Loucy (cell line): ENCODE measurements at regions not wholly inside any gene's neighbourhood (a gene's known extent, or its start where the extent isn't known, plus 50 kb on each side); places are given as distances from the start of the nearest gene placed in this dataset.
A peak's percentile ranks its signal among the peaks of the same experiment; 100 is the strongest.

ENCODE experiments used
- H2AFZ ChIP-seq: fragments of 200-600 bp; sonication (generic); 2 replicates; pipeline ENCODE4 v1.6.0; 2016; ENCODE audit warnings: antibody characterized with exemption, mild to moderate bottlenecking, low read length, moderate library complexity
- H3F3A ChIP-seq: fragments of 200-600 bp; 2 replicates; pipeline ENCODE4 v1.6.0; 2016; ENCODE audit warnings: antibody characterized with exemption, low read depth, mild to moderate bottlenecking
- H3K27me3 ChIP-seq: fragments of 200-600 bp; sonication (generic); 2 replicates; pipeline ENCODE4 v1.6.1; 2014; ENCODE audit warnings: low read length, mild to moderate bottlenecking; ENCODE audit not compliant: insufficient read depth, poor library complexity, severe bottlenecking
- H3K36me3 ChIP-seq: fragments of 200-600 bp; sonication (generic); 2 replicates; pipeline ENCODE4 v1.6.1; 2016; ENCODE audit warnings: low read length; ENCODE audit not compliant: insufficient read depth
- H3K4me1 ChIP-seq: fragments of 200-600 bp; sonication (generic); 2 replicates; pipeline ENCODE4 v1.5.1; 2014; ENCODE audit warnings: low read length, mild to moderate bottlenecking; ENCODE audit not compliant: insufficient read depth, poor library complexity, severe bottlenecking
- H3K4me2 ChIP-seq: fragments of 200-600 bp; sonication (generic); 2 replicates; pipeline ENCODE4 v1.6.0; 2014; ENCODE audit warnings: antibody characterized with exemption, low read length, low read depth, mild to moderate bottlenecking; ENCODE audit not compliant: poor library complexity, severe bottlenecking
- H3K4me3 ChIP-seq: fragments of 200-600 bp; sonication (generic); 2 replicates; pipeline ENCODE4 v1.5.1; 2014; ENCODE audit warnings: low read length, mild to moderate bottlenecking, mixed read lengths; ENCODE audit not compliant: poor library complexity, severe bottlenecking
- H3K79me2 ChIP-seq: fragments of 200-600 bp; sonication (generic); 2 replicates; pipeline ENCODE4 v1.6.1; 2014; ENCODE audit warnings: low read length; ENCODE audit not compliant: insufficient read depth
- H3K9ac ChIP-seq: fragments of 200-600 bp; sonication (generic); 2 replicates; pipeline ENCODE4 v1.6.0; 2014; ENCODE audit warnings: mild to moderate bottlenecking, low read depth, low read length, moderate library complexity; ENCODE audit not compliant: poor library complexity, severe bottlenecking
- H3K9me2 ChIP-seq: fragments of 200-600 bp; sonication (generic); replicated peaks from 2 replicates; pipeline ENCODE4 v1.6.1; 2016; ENCODE audit warnings: low read depth, low read length, mixed read lengths
- H3K9me3 ChIP-seq: fragments of 200-600 bp; sonication (generic); 2 replicates; pipeline ENCODE4 v1.6.1; 2014; ENCODE audit warnings: mild to moderate bottlenecking, antibody characterized with exemption, low read length, low read depth; ENCODE audit not compliant: insufficient read depth
- H4K20me1 ChIP-seq: fragments of 200-600 bp; sonication (generic); 2 replicates; pipeline ENCODE4 v1.6.0; 2014; ENCODE audit warnings: antibody characterized with exemption, low read length, mild to moderate bottlenecking; ENCODE audit not compliant: insufficient read depth, poor library complexity, severe bottlenecking
- EZH2phosphoT487 ChIP-seq: fragments of 200-600 bp; IDR thresholded peaks from 2 replicates; pipeline ENCODE4 v1.6.1; 2018; ENCODE audit warnings: antibody characterized with exemption, mild to moderate bottlenecking, moderate library complexity, borderline replicate concordance
- TF ChIP-seq, protein P1 (sequence below): fragments of 200-600 bp; sonication (generic); conservative IDR thresholded peaks from 2 replicates; pipeline ENCODE4 v1.5.1; 2014; ENCODE audit warnings: mild to moderate bottlenecking, antibody characterized with exemption, low read length

DNA sequence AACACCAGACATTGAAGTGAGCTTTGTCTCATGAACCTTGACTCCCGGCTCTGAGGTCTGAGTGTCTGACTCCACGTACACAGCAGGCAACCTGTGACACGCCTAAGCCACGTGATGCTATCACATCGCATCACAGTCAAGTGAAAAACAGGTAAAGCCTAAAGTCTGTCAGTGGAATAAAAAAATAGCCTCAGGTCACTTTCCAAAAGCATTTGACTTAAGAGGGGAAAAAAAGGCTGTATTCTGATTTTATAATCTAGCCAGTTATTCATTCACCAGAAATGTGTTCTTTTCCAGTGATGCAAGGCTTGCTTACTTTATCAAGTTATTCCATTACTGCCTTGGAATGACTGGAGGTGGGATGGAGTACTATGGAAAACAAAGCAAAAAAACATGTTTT, 163.2 kb upstream of the HMCN1 start:
- Histone ChIP-seq H3K27me3 (no peaks in the 10 kb centered on the region), H3K4me2 (no peak overlapping the region), H3K36me3 (no peaks in the 10 kb centered on the region), H3F3A (no peaks in the 10 kb centered on the region), H3K9me3 (no peaks in the 10 kb centered on the region), H3K9me2 (no peaks in the 10 kb centered on the region), H3K9ac (no peak overlapping the region), H3K79me2 (no peaks in the 10 kb centered on the region), H2AFZ (no peak overlapping the region), H3K4me3 (no peak overlapping the region), H4K20me1 (no peaks in the 10 kb centered on the region), H3K4me1 (peaks cover 59% of the 10 kb centered on the region)
- TF ChIP-seq EZH2phosphoT487 = no peak
- TF ChIP-seq, protein P1, sequence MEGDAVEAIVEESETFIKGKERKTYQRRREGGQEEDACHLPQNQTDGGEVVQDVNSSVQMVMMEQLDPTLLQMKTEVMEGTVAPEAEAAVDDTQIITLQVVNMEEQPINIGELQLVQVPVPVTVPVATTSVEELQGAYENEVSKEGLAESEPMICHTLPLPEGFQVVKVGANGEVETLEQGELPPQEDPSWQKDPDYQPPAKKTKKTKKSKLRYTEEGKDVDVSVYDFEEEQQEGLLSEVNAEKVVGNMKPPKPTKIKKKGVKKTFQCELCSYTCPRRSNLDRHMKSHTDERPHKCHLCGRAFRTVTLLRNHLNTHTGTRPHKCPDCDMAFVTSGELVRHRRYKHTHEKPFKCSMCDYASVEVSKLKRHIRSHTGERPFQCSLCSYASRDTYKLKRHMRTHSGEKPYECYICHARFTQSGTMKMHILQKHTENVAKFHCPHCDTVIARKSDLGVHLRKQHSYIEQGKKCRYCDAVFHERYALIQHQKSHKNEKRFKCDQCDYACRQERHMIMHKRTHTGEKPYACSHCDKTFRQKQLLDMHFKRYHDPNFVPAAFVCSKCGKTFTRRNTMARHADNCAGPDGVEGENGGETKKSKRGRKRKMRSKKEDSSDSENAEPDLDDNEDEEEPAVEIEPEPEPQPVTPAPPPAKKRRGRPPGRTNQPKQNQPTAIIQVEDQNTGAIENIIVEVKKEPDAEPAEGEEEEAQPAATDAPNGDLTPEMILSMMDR = no peak

DNA sequence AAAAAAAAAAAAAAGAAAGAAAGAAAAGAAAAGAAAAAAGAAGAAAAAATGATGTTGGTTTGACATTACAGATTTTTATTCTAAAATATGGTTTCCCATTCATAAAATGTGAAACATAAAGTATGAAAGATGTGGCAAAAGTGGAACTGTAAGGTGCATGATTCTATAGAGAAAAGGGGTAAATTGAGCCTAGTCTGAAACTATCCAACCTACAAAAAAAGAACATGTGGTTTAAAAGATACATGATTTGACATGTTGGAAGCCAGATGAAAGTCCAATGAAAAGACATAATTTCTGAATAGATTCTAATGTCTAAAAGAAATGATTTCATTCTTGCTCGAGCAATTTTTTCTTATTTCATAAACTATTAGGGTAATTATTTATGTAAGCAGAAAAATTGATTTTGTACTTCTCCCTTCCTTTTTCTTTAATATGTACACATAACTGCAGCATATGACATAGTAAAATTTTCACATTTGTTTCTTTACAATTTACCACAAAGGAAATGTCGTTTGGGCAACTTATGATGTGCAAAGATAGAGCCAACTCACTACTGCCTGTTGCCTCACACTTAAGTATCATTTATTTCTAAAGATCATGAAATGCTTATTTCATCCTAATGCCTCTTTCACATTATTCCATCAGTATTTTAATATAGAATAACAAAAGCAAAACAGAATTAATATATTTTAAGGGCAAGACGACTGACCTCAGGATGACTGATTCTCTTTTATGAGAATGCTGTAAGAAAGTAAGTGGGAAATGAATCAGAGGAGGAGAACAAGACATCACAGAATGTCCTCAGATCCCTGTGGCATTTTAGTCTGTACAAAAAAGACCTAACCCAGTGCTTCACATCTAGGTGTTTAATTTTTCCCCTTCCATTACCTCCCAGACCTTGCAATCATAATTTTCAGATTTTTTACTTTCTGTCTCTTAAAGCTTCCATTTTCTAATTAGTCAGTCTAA, 165.8 kb upstream of the HMCN1 start:
- Histone ChIP-seq H3K9me3 (no peaks in the 10 kb centered on the region), H3K9ac (peak overlapping the region; percentile 27), H3K4me1 (peaks cover 62% of the 10 kb centered on the region)

DNA sequence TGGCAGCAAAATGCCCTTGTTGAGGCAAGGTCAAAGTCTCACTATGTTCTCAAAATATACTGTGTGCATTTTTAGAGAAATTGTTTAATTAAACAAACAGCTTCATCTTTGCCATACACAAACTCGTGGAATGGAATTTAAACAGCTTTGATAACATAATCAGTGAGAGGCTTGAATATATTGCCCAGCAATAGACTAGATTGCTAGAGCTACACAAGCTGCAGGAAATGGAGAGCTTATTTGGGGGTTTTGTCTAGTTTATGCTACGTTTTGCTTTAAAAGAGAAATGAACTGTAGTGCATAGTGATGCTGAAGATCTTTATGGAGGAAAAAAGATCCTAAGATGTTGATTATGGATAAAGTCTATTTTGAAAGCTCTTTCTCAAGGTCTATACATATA, 166.8 kb upstream of the HMCN1 start:
- Histone ChIP-seq H4K20me1 (no peaks in the 10 kb centered on the region), H2AFZ (no peak overlapping the region)

More for the DNA sequence above, 165.8 kb upstream of the HMCN1 start:
- H3K36me3 ChIP-seq = no peaks in the 10 kb centered on the region
- no peaks in the 10 kb centered on the region for H3K27me3 ChIP-seq
- peak overlapping the region; percentile 57 for H3K4me3 ChIP-seq
- H4K20me1 ChIP-seq = no peaks in the 10 kb centered on the region
- H3F3A ChIP-seq = no peaks in the 10 kb centered on the region
- H3K9me2 ChIP-seq = no peaks in the 10 kb centered on the region
- H3K4me2 ChIP-seq = peak overlapping the region; percentile 70
- H2AFZ ChIP-seq = no peak overlapping the region
- TF ChIP-seq, protein P1 = no peak
- TF ChIP-seq EZH2phosphoT487 = no peak
- no peaks in the 10 kb centered on the region for H3K79me2 ChIP-seq

More for the DNA sequence above, 166.8 kb upstream of the HMCN1 start:
- H3K9me2 ChIP-seq = no peaks in the 10 kb centered on the region
- H3K9ac ChIP-seq = peak overlapping the region; percentile 27
- no peaks in the 10 kb centered on the region for H3F3A ChIP-seq
- peak overlapping the region; percentile 70 for H3K4me2 ChIP-seq
- H3K4me3 ChIP-seq = peak overlapping the region; percentile 57
- H3K27me3 ChIP-seq = no peaks in the 10 kb centered on the region
- peaks cover 58% of the 10 kb centered on the region for H3K4me1 ChIP-seq
- H3K36me3 ChIP-seq = no peaks in the 10 kb centered on the region
- H3K9me3 ChIP-seq = no peaks in the 10 kb centered on the region
- TF ChIP-seq, protein P1 = no peak
- TF ChIP-seq EZH2phosphoT487 = no peak
- no peaks in the 10 kb centered on the region for H3K79me2 ChIP-seq
